ENCODE measurements at regions not wholly inside any gene's neighbourhood (a gene's known extent, or its start where the extent isn't known, plus 50 kb on each side); places are given as distances from the start of the nearest gene placed in this dataset.

DNA sequence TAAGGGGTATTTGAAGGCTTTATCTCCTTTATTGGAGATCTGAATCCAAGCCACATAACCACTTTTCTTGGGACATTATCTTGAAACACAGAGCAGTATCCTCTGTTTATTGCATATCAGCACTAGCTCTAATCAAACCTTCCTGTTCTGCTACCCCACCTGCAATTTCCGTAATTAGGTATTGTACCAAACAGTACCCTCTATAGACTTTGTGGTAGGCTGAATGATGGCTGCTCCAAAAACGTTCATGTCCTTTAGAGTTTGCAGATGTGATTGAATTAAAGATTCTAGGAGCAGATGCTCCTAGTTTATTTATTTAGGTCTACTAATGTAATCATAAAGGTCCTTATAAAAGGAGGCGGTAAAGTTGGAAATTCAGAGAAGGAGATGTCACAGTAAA is 573.0 kb upstream of the ATXN7L3B start:
- H3K27me3 ChIP-seq (replicated peaks; ENCODE audit: insufficient read depth, low read length): no peaks in the 10 kb centered on the region
- no peak overlapping the region for H3K27ac ChIP-seq (ENCODE audit: low read length)
- no peak for DNase-seq
- H2AFZ ChIP-seq (ENCODE audit: low read length): no peak overlapping the region
- no peaks in the 10 kb centered on the region for H3K9me3 ChIP-seq (replicated peaks; ENCODE audit: insufficient read depth, low read length)
- H3K4me2 ChIP-seq (ENCODE audit: low read depth, low read length): no peak overlapping the region
- no peak overlapping the region for H3K4me3 ChIP-seq (ENCODE audit: low read length)
- no peaks in the 10 kb centered on the region for H3K79me2 ChIP-seq (ENCODE audit: low read length)
- H3K4me1 ChIP-seq (ENCODE audit: low read length): no peaks in the 10 kb centered on the region
- no peak for TF ChIP-seq EZH2phosphoT487 (IDR thresholded peaks at IDR 0.05; ENCODE audit: low read length)
- TF ChIP-seq, protein P1, sequence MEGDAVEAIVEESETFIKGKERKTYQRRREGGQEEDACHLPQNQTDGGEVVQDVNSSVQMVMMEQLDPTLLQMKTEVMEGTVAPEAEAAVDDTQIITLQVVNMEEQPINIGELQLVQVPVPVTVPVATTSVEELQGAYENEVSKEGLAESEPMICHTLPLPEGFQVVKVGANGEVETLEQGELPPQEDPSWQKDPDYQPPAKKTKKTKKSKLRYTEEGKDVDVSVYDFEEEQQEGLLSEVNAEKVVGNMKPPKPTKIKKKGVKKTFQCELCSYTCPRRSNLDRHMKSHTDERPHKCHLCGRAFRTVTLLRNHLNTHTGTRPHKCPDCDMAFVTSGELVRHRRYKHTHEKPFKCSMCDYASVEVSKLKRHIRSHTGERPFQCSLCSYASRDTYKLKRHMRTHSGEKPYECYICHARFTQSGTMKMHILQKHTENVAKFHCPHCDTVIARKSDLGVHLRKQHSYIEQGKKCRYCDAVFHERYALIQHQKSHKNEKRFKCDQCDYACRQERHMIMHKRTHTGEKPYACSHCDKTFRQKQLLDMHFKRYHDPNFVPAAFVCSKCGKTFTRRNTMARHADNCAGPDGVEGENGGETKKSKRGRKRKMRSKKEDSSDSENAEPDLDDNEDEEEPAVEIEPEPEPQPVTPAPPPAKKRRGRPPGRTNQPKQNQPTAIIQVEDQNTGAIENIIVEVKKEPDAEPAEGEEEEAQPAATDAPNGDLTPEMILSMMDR (IDR thresholded peaks at IDR 0.05; ENCODE audit: low read length): no peak
- no peak for TF ChIP-seq EZH2 (optimal IDR thresholded peaks at IDR 0.05; ENCODE audit: low read depth, low read length)
- H3K9ac ChIP-seq (ENCODE audit: low read length): no peak overlapping the region
- no peaks in the 10 kb centered on the region for H3K9me2 ChIP-seq (replicated peaks; ENCODE audit: insufficient read depth, low read length)
- no peaks in the 10 kb centered on the region for H4K20me1 ChIP-seq (ENCODE audit: insufficient read depth, low read length)
- no peaks in the 10 kb centered on the region for H3K36me3 ChIP-seq (replicated peaks; ENCODE audit: insufficient read depth, low read length)
- H3F3A ChIP-seq (ENCODE audit: insufficient read depth, low read length): no peaks in the 10 kb centered on the region

DNA sequence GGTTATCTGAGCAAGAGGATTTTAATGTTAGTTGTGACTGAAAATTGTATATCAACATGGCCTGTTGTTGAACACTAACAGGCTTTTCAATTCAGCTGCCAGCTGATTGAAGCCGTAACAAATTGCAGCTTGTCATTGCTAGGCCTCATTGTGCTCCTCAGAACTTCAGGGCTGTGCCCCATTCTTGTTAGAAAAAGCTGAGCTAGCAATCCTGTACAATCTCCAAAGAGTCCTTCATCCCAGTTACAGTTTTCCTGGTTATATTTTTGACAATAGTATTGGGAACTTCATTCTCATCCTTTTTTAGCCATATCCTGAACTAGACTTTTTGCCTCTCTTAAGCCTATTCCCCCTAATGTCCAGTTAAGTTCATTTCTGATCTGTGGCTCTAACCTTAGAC is 564.1 kb upstream of the ATXN7L3B start:
- Histone ChIP-seq H3K4me2 (ENCODE audit: low read depth, low read length) (no peak overlapping the region), H4K20me1 (ENCODE audit: insufficient read depth, low read length) (no peaks in the 10 kb centered on the region), H3F3A (ENCODE audit: insufficient read depth, low read length) (no peaks in the 10 kb centered on the region), H3K36me3 (replicated peaks; ENCODE audit: insufficient read depth, low read length) (no peaks in the 10 kb centered on the region), H3K4me3 (ENCODE audit: low read length) (no peak overlapping the region), H3K4me1 (ENCODE audit: low read length) (no peaks in the 10 kb centered on the region), H2AFZ (ENCODE audit: low read length) (no peak overlapping the region), H3K9me3 (replicated peaks; ENCODE audit: insufficient read depth, low read length) (no peaks in the 10 kb centered on the region), H3K27ac (ENCODE audit: low read length) (no peak overlapping the region), H3K79me2 (ENCODE audit: low read length) (no peaks in the 10 kb centered on the region), H3K9ac (ENCODE audit: low read length) (no peak overlapping the region), H3K27me3 (replicated peaks; ENCODE audit: insufficient read depth, low read length) (no peaks in the 10 kb centered on the region), H3K9me2 (replicated peaks; ENCODE audit: insufficient read depth, low read length) (no peaks in the 10 kb centered on the region)
- TF ChIP-seq, protein P1 (IDR thresholded peaks at IDR 0.05; ENCODE audit: low read length): no peak
- TF ChIP-seq EZH2phosphoT487 (IDR thresholded peaks at IDR 0.05; ENCODE audit: low read length) (no peak), EZH2 (optimal IDR thresholded peaks at IDR 0.05; ENCODE audit: low read depth, low read length) (no peak)
- no peak for DNase-seq

DNA sequence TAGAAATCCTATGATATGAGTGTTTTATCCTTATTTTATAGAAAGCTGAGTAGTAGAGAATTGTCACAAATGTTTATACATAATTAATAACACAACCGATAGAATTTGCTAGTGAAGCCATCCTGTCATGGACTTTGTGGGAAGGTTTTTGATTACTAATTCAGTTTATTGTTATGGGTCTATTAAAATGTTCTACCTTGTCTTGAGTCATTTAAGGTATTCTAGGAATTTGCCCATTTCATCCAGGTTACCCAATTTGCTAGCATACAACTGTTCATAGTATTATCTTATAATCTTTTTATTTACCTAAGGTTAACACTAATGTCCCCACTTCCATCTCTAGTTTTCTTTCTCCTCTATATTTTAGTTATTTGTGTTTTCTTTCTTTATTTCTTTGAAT is 553.1 kb upstream of the ATXN7L3B start:
- H3K9me2 ChIP-seq (replicated peaks; ENCODE audit: insufficient read depth, low read length): no peaks in the 10 kb centered on the region
- no peaks in the 10 kb centered on the region for H3K4me1 ChIP-seq (ENCODE audit: low read length)
- H3K36me3 ChIP-seq (replicated peaks; ENCODE audit: insufficient read depth, low read length): no peaks in the 10 kb centered on the region
- H3K27me3 ChIP-seq (replicated peaks; ENCODE audit: insufficient read depth, low read length): no peaks in the 10 kb centered on the region
- no peaks in the 10 kb centered on the region for H3K79me2 ChIP-seq (ENCODE audit: low read length)
- H2AFZ ChIP-seq (ENCODE audit: low read length): no peak overlapping the region
- DNase-seq: no peak
- no peaks in the 10 kb centered on the region for H3K9me3 ChIP-seq (replicated peaks; ENCODE audit: insufficient read depth, low read length)
- H3K27ac ChIP-seq (ENCODE audit: low read length): no peak overlapping the region
- TF ChIP-seq EZH2 (optimal IDR thresholded peaks at IDR 0.05; ENCODE audit: low read depth, low read length) (no peak), EZH2phosphoT487 (IDR thresholded peaks at IDR 0.05; ENCODE audit: low read length) (no peak)
- TF ChIP-seq, protein P1 (IDR thresholded peaks at IDR 0.05; ENCODE audit: low read length): no peak
- no peaks in the 10 kb centered on the region for H4K20me1 ChIP-seq (ENCODE audit: insufficient read depth, low read length)
- H3K4me3 ChIP-seq (ENCODE audit: low read length): no peak overlapping the region
- H3K4me2 ChIP-seq (ENCODE audit: low read depth, low read length): no peak overlapping the region
- H3F3A ChIP-seq (ENCODE audit: insufficient read depth, low read length): no peaks in the 10 kb centered on the region
- no peak overlapping the region for H3K9ac ChIP-seq (ENCODE audit: low read length)

All from MM.1S (cell line).